HUES6 (cell line): ENCODE measurements at regions not wholly inside any gene's neighbourhood (a gene's known extent, or its start where the extent isn't known, plus 50 kb on each side); places are given as distances from the start of the nearest gene placed in this dataset.
A peak's percentile ranks its signal among the peaks of the same experiment; 100 is the strongest.

Experiments
- H3K27ac ChIP-seq: 2 replicates; pipeline ENCODE4 v1.7.0; 2013; ENCODE audit warnings: low read depth, mild to moderate bottlenecking, low read length, inconsistent platforms
- H3K27me3 ChIP-seq: 2 replicates; pipeline ENCODE4 v1.6.1; 2013; ENCODE audit warnings: low read length; ENCODE audit not compliant: control insufficient read depth, insufficient read depth
- H3K36me3 ChIP-seq: 2 replicates; pipeline ENCODE4 v1.6.1; 2013; ENCODE audit warnings: low read length; ENCODE audit not compliant: control insufficient read depth, insufficient read depth
- H3K4me1 ChIP-seq: 2 replicates; pipeline ENCODE4 v1.6.1; 2013; ENCODE audit warnings: low read length; ENCODE audit not compliant: control insufficient read depth, insufficient read depth
- H3K4me3 ChIP-seq: 2 replicates; pipeline ENCODE4 v1.5.1; 2013; ENCODE audit warnings: low read depth, low read length
- H3K9ac ChIP-seq: one replicate; pipeline ENCODE4 v1.6.1; 2013; ENCODE audit warnings: mild to moderate bottlenecking, low read length
- H3K9me3 ChIP-seq: 2 replicates; pipeline ENCODE4 v1.6.1; 2013; ENCODE audit warnings: low read depth, low read length; ENCODE audit not compliant: control insufficient read depth, insufficient read depth

DNA sequence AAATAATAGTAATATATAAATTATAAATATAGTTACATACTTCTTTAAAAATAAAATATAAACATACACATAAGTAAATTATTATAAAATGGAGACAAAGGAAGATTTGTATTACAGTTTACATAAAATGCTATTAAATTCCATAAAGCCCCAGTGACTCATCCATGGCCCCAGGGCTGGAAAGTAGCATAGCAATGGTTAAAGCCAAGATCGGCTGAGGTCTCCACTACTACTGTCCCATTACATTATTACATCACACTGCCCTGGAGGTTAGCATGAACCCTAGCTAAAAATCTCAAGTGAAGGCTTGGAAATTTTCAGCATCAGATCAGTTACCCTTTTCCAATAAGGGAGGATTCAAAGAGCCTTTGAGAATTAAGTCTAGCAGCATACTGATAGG, 936.2 kb downstream of the DSC3 start:
- Histone ChIP-seq H3K36me3 (no peaks in the 10 kb centered on the region), H3K9ac (no peak overlapping the region), H3K27me3 (no peaks in the 10 kb centered on the region), H3K4me3 (no peak overlapping the region), H3K9me3 (no peaks in the 10 kb centered on the region), H3K4me1 (no peaks in the 10 kb centered on the region), H3K27ac (no peak overlapping the region)

GRCh38 chr18:30103881-30104280, 938.7 kb downstream of the DSC3 start:
- Histone ChIP-seq H3K36me3 (no peaks in the 10 kb centered on the region), H3K9ac (no peak overlapping the region), H3K4me3 (no peak overlapping the region), H3K27me3 (no peaks in the 10 kb centered on the region), H3K27ac (no peak overlapping the region), H3K9me3 (no peaks in the 10 kb centered on the region), H3K4me1 (no peaks in the 10 kb centered on the region)

- Histone ChIP-seq H3K27ac (no peak overlapping the region), H3K36me3 (no peaks in the 10 kb centered on the region)
Observed at GRCh38 chr18:30096796-30097195, 945.7 kb downstream of the DSC3 start.

GRCh38 chr18:30094556-30094955, 948.0 kb downstream of the DSC3 start:
- peaks cover 4% of the 10 kb centered on the region; the same call in 1 of the 2 replicates for H3K4me1 ChIP-seq
- H3K4me3 ChIP-seq: no peak overlapping the region

More at GRCh38 chr18:30096796-30097195, 945.7 kb downstream of the DSC3 start:
- H3K4me3 ChIP-seq: no peak overlapping the region
- no peaks in the 10 kb centered on the region for H3K9me3 ChIP-seq
- H3K4me1 ChIP-seq: peaks cover 4% of the 10 kb centered on the region; the same call in 1 of the 2 replicates
- no peaks in the 10 kb centered on the region for H3K27me3 ChIP-seq
- no peak overlapping the region for H3K9ac ChIP-seq

DNA sequence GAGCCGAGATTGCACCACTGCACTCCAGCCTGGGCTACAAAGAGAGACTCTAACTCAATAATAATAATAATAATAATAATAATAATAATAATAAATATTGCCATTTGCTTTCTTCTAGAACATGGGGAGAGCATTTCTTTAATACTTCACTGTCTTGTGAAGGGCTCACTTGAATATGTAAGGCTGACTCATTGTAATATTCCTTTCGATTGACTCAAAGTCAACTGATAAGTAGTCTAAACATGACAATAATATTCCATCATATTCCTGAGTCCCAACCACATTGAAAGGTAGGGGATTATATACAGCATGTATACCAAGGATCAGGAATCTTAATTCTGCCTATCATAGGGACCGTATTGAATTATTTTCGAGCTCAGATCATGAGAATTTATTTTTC, 949.2 kb downstream of the DSC3 start:
- no peaks in the 10 kb centered on the region for H3K9me3 ChIP-seq
- no peak overlapping the region for H3K4me3 ChIP-seq
- peaks cover 4% of the 10 kb centered on the region; the same call in 1 of the 2 replicates for H3K4me1 ChIP-seq
- H3K36me3 ChIP-seq: no peaks in the 10 kb centered on the region
- no peak overlapping the region for H3K9ac ChIP-seq
- no peaks in the 10 kb centered on the region for H3K27me3 ChIP-seq
- H3K27ac ChIP-seq: no peak overlapping the region

More at GRCh38 chr18:30094556-30094955, 948.0 kb downstream of the DSC3 start:
- Histone ChIP-seq H3K9me3 (no peaks in the 10 kb centered on the region), H3K27ac (peak overlapping the region; percentile 7), H3K36me3 (no peaks in the 10 kb centered on the region), H3K27me3 (no peaks in the 10 kb centered on the region), H3K9ac (no peak overlapping the region)

DNA sequence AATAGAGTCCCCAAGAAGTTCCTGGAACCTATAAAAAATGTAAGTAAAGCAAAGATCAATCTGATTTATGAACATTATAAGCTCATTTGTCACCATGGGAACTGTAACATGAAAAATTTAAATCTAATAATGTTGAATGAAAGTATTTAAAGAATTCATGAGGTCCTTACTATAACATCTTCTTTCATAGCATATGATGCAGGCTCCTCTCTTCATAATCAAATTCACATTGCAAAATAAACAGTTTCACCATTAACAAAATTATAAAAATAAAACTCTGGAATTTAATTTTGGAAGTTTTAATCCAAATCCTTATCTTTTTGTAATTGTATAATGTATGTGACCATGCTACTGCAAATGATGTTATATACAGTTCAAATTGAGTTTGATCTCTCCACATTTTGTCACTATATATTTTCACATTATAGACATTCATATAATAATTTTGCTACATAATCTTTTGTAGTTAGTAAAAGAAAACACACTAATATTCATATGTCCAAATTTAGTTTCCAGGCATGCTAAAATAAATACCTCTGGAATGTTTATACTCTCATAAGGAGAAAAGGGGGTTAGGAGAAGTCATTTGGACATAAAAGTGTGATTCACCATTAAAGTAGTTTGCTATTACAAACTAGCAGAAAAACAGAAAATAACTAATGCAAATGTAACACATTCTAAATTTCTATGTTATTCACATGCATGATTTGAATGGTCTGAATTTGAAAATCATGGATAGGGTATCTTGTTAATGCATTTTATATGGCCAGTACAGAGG, 954.1 kb downstream of the DSC3 start:
- H3K4me1 ChIP-seq: no peaks in the 10 kb centered on the region
- no peaks in the 10 kb centered on the region for H3K27me3 ChIP-seq
- H3K4me3 ChIP-seq: no peak overlapping the region
- no peaks in the 10 kb centered on the region for H3K9me3 ChIP-seq
- H3K27ac ChIP-seq: no peak overlapping the region
- H3K36me3 ChIP-seq: no peaks in the 10 kb centered on the region
- no peak overlapping the region for H3K9ac ChIP-seq

DNA sequence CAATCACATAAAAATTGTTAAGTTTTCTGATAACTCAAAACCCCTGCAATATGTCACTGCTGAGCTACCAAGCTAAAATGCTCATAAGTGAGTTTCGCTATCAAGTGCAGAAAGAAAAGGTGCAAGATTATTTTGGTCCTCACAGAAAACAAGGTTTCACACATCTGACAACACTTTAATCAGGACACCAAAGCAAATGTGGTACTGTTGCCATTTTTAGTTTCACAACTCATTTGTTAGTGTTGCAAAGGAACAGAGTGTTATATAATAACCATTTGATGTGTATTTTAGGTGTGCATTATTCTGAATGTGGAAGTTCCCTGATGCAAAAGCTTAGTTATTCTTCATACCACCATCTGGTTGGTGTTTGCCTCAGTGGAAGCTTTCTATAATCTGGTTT, 956.2 kb downstream of the DSC3 start:
- H3K27me3 ChIP-seq: no peaks in the 10 kb centered on the region
- H3K9ac ChIP-seq: no peak overlapping the region
- H3K27ac ChIP-seq: no peak overlapping the region
- no peak overlapping the region for H3K4me3 ChIP-seq
- H3K36me3 ChIP-seq: no peaks in the 10 kb centered on the region
- no peaks in the 10 kb centered on the region for H3K4me1 ChIP-seq
- H3K9me3 ChIP-seq: no peaks in the 10 kb centered on the region

DNA sequence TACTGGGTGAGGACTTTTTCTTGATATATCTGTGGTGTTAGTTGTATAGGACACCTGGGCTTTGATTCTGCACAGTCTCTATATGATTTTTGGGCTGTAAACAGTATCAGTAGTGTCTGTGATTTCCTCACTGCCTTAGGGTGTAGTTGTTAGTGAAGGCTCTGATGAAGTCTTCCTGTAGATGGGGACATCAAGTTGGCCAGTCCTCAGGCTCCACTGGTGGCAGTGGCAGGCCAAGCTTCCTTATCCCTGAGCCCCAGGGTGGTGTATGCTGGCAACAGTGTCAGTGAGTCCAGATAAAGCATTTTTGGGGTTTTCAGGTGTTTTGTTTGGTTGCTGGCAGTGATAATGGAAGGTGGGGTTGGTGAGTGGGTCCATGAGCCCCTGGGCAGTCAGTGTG, 961.4 kb downstream of the DSC3 start:
- no peaks in the 10 kb centered on the region for H3K4me1 ChIP-seq
- H3K27me3 ChIP-seq: no peaks in the 10 kb centered on the region
- H3K4me3 ChIP-seq: no peak overlapping the region
- no peaks in the 10 kb centered on the region for H3K36me3 ChIP-seq
- H3K27ac ChIP-seq: no peak overlapping the region
- no peak overlapping the region for H3K9ac ChIP-seq
- H3K9me3 ChIP-seq: no peaks in the 10 kb centered on the region

GRCh38 chr18:30072609-30073385, 969.7 kb downstream of the DSC3 start:
- Histone ChIP-seq H3K4me3 (no peak overlapping the region), H3K9ac (no peak overlapping the region), H3K27ac (no peak overlapping the region), H3K9me3 (peaks cover 25% of the 10 kb centered on the region), H3K27me3 (no peaks in the 10 kb centered on the region), H3K4me1 (no peaks in the 10 kb centered on the region), H3K36me3 (no peaks in the 10 kb centered on the region)

DNA sequence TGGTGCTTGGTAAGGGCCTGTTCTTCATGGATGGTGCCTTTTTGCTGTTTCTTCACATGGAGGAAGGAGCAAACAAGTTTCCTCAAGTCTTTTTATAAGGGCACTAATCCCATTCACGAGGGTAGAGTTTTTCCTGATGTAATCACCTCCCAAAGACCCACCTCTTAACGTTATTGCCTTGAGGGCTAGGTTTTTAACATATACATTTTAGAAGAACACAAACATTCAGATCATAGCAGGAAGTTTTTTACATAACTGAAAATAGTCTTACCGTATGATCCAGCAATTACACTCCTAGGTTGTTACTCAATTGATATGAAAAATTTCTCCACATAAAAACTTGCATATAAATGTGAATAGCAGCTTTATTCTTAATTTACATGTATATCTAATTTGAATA, 976.3 kb downstream of the DSC3 start:
- H3K36me3 ChIP-seq: no peaks in the 10 kb centered on the region
- H3K9ac ChIP-seq: no peak overlapping the region
- no peak overlapping the region for H3K27ac ChIP-seq
- no peaks in the 10 kb centered on the region for H3K27me3 ChIP-seq
- H3K4me3 ChIP-seq: no peak overlapping the region
- H3K9me3 ChIP-seq: peaks cover 9% of the 10 kb centered on the region
- no peaks in the 10 kb centered on the region for H3K4me1 ChIP-seq

DNA sequence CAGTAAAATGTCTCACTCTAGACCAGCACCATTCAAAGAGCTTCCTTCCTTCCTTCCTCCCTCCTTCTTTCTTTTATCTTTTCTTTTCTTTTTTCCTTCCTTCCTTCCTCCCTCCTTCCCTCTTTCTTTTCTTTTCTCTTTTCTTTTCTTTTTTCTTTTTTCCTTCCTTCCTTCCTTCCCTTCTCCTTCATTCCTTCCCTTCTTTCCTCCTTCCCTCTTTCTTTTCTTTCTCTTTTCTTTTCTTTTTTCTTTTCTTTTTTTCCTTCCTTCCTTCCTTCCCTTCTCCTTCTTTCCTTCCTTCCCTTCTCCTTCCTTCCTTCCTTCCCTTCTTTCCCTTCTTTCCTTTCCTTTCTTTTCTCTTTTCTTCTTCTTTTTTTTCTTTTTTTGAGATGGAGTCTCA, 985.1 kb downstream of the DSC3 start:
- no peak overlapping the region for H3K27ac ChIP-seq
- no peak overlapping the region for H3K9ac ChIP-seq
- H3K9me3 ChIP-seq: no peaks in the 10 kb centered on the region
- no peaks in the 10 kb centered on the region for H3K4me1 ChIP-seq
- H3K4me3 ChIP-seq: no peak overlapping the region
- H3K27me3 ChIP-seq: no peaks in the 10 kb centered on the region
- H3K36me3 ChIP-seq: no peaks in the 10 kb centered on the region
